Astrocyte of the spinal cord (primary cell): ENCODE measurements at regions not wholly inside any gene's neighbourhood (a gene's known extent, or its start where the extent isn't known, plus 50 kb on each side); places are given as distances from the start of the nearest gene placed in this dataset.
A peak's percentile ranks its signal among the peaks of the same experiment; 100 is the strongest.
"Not testable (repeated sequence)": the region's sequence is repeated elsewhere in the genome, so short reads cannot be mapped to it uniquely, and the experiment has no call there.

Experiments
- DNase-seq: peaks from one replicate; pipeline ENCODE4 v3.0.0; 2011; ENCODE audit warnings: low read depth, low spot score
- H3K4me3 ChIP-seq: 2 replicates; pipeline ENCODE4 v1.5.1; 2011; ENCODE audit warnings: low read depth, mild to moderate bottlenecking, low read length, moderate library complexity
- CTCF ChIP-seq: IDR thresholded peaks from 2 replicates; pipeline ENCODE4 v1.5.1; 2012; ENCODE audit warnings: low read depth, mild to moderate bottlenecking, low read length, inconsistent platforms
- in situ Hi-C: cut with HindIII; loops from 2 replicates; pipeline ENCODE4 v1.10.0; 2017; ENCODE audit warnings: low sequenced_read_pairs

- no peak for TF ChIP-seq CTCF
- DNase-seq: peak; percentile 30
- H3K4me3 ChIP-seq: no peak overlapping the region
- in situ Hi-C loops: no loop called here
Observed at GRCh38 chr5:24225051-24225450, 419.7 kb downstream of the CDH10 start.

- in situ Hi-C loops: no loop called here
- TF ChIP-seq CTCF: no peak
- DNase-seq: peak; percentile 72
Observed at GRCh38 chr5:24226479-24226878, 418.3 kb downstream of the CDH10 start.

GRCh38 chr5:24227881-24228280, 416.9 kb downstream of the CDH10 start:
- H3K4me3 ChIP-seq, DNase-seq, in situ Hi-C loops: not testable (repeated sequence)

More at GRCh38 chr5:24226479-24226878, 418.3 kb downstream of the CDH10 start:
- H3K4me3 ChIP-seq: no peak overlapping the region

GRCh38 chr5:24232041-24232440, 412.7 kb downstream of the CDH10 start:
- DNase-seq: peak; percentile 25
- no peak overlapping the region for H3K4me3 ChIP-seq
- in situ Hi-C loops: no loop called here
- TF ChIP-seq CTCF: no peak

- in situ Hi-C loops: no loop called here
- H3K4me3 ChIP-seq: no peak overlapping the region
- TF ChIP-seq CTCF: no peak
- DNase-seq: no peak
Observed at GRCh38 chr5:24232929-24233498, 411.8 kb downstream of the CDH10 start.

GRCh38 chr5:24235946-24236345, 408.8 kb downstream of the CDH10 start:
- DNase-seq: no peak
- no peak overlapping the region for H3K4me3 ChIP-seq
- in situ Hi-C loops: no loop called here
- TF ChIP-seq CTCF: no peak

- in situ Hi-C loops: no loop called here
- no peak for TF ChIP-seq CTCF
- H3K4me3 ChIP-seq: no peak overlapping the region
- no peak for DNase-seq
Observed at GRCh38 chr5:24245821-24246220, 399.0 kb downstream of the CDH10 start.
